ENCODE measurements at regions not wholly inside any gene's neighbourhood (a gene's known extent, or its start where the extent isn't known, plus 50 kb on each side); places are given as distances from the start of the nearest gene placed in this dataset.

DNA sequence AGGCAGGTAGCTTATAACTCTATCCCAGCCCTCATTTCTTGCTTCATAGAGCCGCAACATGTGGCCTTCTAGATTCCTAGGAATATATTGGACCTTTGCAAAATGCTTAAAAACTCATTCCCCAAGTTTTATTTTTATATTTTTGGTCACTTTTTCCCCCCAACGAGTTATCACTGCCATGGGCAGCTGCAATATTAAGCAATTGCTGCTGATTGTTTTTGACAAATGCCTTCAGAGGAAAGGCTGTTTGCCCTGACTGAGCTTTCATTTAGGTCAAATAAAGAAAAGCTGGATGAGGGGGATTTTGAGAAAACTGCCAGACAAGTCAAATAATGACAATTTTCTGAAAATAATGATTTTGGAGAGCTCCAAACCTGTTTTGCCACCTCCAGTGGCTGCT is 976.9 kb upstream of the MBL2 start:
- FAIRE-seq (no peak), DNase-seq (ENCODE audit: insufficient read length, low spot score) (no peak)

DNA sequence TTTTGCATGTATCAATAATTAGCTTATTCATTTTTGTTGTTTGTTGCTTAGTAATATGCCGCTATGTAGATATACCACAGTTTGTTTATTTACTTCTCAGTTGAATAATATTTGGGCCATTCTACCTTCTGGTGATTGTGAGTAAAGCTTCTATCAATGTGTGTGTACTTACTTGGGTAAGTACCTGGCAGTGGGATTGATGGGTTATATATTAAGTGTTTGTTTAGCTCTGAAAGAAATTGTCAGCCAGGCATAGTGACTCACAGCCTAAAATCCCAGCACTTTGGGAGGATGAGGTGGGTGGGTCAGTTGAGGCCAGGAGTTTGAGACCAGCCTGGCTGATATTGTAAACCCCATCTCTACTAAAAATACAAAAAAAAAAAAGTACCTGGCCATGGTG is 975.7 kb upstream of the MBL2 start:
- FAIRE-seq, result no peak
- DNase-seq (ENCODE audit: insufficient read length, low spot score), result no peak

DNA sequence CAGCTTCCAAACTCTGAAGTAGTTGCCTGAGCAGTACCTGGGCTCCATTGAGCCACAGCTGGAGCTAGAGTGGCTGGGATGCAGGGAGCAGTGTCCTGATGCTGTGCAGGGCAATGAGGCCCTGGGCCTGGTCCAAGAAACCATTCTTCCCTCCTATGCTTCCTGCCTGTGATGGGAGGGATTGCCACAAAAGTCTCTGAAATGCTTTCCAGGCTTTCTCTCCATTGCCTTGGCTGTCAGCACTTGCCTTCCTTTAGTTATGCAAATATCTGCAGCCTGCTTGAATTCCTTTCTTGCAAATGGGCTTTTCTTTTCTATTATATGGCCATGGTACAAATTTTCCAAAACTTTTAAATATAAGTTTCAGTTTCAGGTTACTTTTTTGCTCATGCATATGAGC is 972.2 kb upstream of the MBL2 start:
- DNase-seq (ENCODE audit: insufficient read length, low spot score), result no peak
- no peak for FAIRE-seq

DNA sequence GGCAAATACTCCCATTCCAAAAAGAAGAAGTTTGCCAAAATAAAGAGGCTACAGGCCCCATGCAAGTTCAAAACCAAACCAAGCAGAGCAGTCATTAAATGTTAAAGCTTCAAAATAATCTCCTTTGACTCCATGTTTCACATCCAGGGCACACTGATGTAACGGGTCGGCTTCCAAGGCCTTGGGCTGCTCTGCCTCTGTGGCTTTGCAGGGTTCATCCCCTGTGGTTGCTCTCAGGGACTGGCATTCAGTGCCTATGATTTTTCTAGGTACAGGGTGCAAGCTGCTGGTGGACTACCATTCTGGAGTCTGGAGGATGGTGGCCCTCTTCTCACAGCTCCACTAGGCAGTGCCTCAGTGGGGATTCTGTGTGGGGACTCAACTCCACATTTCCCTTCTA is 971.6 kb upstream of the MBL2 start:
- DNase-seq (ENCODE audit: insufficient read length, low spot score) (no peak), FAIRE-seq (no peak)

DNA sequence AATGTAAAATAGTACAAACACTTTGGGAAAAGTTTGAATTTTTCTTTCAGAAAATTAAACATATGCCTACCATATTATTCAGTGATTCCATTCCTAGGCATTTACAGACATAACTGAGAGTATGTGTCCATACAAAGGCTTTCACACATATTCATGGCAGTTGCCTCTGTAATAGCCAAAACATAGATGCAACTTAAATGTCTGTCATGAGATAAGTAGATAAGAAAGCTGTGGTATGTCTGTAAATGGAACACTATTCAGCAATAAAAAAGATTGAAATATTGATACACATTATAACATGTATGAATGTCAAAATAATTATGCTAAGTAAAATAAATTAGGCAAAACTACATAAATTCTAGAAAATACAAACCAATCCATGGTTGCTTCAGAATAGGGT is 964.5 kb upstream of the MBL2 start:
- DNase-seq (ENCODE audit: insufficient read length, low spot score) (no peak), FAIRE-seq (no peak)

DNA sequence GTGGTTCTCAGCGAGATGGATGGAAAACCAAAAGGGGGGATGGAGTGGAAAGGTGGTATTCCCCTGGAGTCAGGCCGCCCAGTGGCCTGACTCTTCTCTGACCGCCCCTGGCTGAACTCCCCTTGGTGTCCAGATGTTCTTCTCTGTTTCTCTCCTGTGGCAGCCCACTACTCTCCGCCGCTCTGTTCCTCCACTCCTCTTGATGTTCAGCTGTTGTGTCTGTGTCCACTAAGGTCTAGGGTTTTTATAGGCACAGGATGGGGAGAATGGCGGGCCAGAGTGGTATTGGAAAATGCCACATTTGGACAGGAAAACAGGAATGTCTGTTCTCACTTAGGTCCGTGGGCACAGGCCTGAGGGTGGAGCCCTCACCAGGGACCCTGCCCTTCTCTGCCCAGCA is 954.3 kb upstream of the MBL2 start:
- no peak for FAIRE-seq

DNA sequence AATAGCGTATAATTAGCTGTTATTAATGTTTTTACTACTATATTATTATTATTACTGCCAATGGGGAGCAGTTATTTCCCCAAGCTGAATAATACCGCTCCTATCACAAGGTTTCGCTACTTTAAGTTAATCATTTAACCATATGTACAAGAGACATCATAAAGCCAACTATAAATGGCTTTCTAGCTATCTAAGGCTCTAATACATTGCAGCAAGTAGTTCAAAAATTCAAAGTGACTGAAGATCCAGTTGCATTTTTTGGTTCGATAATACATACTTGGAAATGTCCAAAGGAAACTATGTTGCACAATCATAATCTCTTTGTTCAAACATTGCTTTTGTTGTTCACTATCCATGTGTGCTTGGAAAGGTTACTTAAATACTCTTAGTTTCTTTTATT is 952.0 kb upstream of the MBL2 start:
- no peak for FAIRE-seq
- DNase-seq (ENCODE audit: insufficient read length, low spot score), result no peak

More for the DNA sequence above, 954.3 kb upstream of the MBL2 start:
- DNase-seq (ENCODE audit: insufficient read length, low spot score), result no peak

DNA sequence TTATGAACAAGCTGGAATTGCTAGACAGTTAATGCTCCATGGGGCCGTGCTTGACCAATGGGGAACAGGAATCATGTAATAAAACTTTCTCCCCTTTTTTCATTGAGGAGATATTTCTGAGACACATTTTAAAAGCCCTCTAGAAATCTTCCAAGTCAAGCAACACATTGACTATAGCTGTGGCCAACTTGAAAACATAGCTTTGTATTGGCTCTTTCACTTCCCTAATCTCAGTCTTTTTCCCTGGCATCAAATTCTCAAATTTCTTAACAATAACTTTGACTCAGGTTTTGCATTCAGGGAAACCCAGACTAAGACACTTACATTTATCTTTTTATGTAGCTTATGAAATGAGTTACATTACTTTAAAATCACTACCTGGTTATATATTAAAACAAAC is 947.1 kb upstream of the MBL2 start:
- no peak for DNase-seq (ENCODE audit: insufficient read length, low spot score)

DNA sequence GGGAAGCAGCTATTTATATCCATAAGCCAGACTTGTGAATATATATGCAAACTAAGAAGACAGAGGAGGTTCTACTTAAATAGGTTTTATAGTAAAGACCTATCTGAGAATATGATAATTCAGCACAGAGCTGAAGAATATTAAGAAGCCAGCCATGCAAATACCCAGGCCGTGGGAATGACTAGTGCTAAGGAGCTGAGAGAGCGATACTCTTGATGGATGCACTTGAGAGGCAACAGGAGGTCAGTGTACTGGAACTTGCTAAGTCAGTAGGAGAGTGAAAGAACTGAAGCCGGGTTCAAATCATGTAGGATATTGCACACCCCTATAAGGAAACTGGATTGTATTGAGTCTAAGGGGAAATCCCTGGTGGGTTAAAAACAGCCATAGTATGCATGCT is 943.6 kb upstream of the MBL2 start:
- FAIRE-seq (no peak), DNase-seq (ENCODE audit: insufficient read length, low spot score) (no peak)

More for the DNA sequence above, 947.1 kb upstream of the MBL2 start:
- FAIRE-seq, result no peak

DNA sequence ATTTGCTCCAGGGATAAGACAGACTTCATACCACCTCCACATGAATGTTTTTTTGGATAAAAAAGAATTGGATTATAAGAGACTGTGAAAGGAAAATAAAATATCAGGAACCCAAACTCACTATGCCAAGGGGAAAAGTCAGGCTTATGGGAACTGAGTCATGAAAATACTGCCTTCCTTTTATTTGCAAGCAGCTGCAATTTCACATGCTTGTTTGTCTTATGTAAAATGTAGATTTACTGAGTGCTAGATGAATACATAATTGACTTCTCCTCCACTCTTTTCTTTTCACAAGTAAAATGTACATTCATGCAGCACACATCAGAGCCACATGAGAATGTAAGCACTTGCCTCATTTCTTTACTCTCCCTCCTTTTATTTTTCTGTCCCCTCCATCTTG is 940.8 kb upstream of the MBL2 start:
- DNase-seq (ENCODE audit: insufficient read length, low spot score) (no peak), FAIRE-seq (no peak)

DNA sequence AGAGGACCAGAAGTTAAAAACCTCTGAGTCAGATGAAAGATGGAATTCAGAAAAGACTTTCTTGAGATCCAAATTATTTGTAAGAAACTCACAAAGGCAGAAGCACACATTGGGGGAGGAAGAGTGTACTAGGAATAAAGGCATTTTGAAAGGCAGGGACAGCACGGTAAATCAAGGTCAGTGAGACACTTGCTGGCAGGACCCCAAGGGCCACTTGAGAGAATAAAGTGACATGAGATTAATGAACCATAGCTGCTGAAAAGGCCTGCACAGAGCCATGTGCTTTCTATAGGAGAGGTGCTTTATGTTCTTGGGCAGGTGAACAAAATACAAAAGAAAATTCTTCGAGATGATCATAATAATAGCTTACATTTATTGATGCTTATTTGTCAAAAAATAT is 929.9 kb upstream of the MBL2 start:
- no peak for FAIRE-seq
- no peak for DNase-seq (ENCODE audit: insufficient read length, low spot score)

DNA sequence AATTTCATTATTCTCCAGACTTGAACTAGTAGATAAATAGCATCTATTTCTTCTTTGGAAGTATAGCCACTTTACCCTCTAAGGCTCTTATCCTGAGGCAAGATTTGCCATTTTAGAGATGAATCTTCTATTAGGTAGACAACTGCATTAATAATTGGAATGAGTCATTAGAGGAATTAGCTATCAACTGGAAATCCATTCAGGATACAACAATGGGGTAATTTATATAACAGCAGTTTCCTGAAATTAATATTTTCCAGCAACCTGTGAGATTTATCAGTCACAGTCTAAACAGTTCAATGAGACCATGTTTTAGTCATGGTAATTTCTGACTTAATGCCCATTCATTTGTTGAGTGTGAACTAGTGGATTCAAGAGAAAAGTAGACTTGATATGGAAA is 928.6 kb upstream of the MBL2 start:
- FAIRE-seq (no peak), DNase-seq (ENCODE audit: insufficient read length, low spot score) (no peak)

DNA sequence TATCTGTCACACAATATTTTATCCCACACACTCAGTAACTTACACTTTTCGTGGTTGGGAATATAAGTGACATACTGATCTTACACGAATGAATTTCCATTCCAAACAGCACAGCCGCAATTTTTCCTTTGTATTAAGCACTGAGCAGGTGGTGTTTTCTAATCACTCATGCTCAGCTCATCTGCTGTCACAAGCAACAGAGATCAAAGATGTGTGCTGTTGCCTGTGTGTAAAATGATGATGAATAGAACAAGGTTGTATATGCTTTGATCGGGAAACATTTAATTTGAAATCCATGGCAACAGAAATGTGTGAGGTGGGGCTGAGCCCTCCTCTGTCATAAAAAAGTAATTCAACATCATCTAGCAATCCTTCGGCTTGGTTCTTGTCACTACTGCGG is 927.7 kb upstream of the MBL2 start:
- FAIRE-seq (peak; percentile 71), DNase-seq (ENCODE audit: insufficient read length, low spot score) (no peak)

DNA sequence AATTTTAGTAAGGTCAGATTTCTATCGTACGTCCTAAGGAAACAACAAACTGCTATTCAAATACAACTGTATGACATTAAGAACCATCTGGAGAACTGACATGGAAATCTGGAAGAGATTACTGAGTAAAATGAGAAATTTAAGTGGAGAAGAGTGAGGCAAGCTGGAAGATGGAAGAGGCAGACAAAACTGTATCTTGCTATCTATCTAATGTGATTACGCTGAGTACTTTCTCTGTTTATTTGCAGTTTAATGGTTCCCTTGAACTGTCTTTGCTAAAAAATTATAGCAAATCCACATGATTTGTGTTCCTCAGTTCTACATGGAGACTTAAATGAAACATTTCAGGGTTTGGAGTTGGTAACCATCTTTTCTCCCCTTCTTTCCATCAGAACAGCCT is 927.1 kb upstream of the MBL2 start:
- DNase-seq (ENCODE audit: insufficient read length, low spot score), result no peak

DNA sequence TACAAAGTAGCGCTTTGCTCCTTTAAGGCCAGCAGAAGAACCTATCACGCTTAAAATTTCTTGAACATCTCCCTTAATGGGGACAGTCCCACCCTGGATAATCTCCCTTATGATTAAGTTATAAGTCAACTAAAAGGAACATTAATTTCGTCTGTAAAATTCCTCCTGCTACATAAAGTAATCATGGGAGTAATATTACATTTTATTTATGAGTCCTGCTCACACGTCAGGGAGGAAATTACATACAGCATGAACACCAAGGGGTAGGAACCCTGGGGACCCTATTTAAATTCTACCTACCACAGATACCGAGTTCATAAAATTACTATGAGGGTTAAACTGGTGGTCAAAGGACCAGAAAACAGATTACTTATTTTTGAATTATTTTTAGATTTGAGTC is 926.6 kb upstream of the MBL2 start:
- DNase-seq (ENCODE audit: insufficient read length, low spot score), result no peak

More for the DNA sequence above, 927.1 kb upstream of the MBL2 start:
- FAIRE-seq, result no peak

DNA sequence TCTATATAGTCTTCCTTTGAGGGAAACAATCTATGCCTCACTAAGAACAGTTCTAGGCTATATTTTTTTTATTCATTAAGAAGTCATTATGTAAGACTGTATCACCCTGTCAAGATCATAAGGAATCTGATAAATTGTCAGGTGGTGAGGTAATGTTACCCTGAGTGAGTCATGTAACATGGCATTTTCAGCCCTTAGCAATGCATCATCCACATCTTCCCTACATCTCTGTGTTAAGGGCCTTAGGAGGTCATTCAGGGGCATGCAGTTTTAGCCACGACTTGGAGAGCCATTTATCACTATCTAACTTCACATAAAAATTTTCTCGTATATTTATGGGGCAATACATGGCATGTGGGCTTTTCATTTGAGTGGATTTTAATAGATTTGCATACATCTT is 924.5 kb upstream of the MBL2 start:
- no peak for FAIRE-seq
- peak; percentile 49 for DNase-seq (ENCODE audit: insufficient read length, low spot score)

More for the DNA sequence above, 926.6 kb upstream of the MBL2 start:
- no peak for FAIRE-seq

DNA sequence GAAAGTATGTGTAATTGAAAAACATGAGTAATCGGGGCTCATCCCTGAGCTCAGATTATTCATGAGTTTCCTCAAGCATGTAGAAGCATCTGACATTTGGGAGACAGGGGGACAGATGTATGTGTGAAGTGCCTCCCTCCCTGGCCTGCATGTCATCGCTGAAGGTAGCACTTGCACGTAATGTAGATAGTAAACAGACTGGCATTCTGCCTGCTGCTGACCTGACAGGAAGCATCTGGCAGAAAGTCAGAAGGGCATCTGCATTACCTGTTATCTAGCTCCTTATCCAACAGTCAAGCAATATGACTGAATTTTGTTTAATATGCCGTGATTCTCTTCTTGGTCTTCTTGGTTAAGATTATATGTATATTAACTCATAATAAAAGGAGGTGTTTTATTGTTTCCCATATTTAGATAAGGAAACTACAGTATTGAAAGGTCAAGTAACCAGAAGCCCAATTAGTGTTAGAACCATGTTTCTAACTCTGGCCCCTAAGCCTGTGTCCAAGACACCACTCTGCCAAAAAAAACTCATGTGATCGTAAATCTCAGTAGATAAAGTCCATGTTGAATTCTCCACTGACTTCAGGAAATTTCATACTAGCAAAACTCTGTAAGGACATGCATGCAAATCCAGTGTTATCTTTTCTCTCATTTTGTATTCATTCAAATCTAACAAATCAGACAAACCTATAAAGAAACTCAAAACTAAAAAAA is 918.1 kb upstream of the MBL2 start:
- FAIRE-seq, result no peak
- DNase-seq (ENCODE audit: insufficient read length, low spot score), result no peak

DNA sequence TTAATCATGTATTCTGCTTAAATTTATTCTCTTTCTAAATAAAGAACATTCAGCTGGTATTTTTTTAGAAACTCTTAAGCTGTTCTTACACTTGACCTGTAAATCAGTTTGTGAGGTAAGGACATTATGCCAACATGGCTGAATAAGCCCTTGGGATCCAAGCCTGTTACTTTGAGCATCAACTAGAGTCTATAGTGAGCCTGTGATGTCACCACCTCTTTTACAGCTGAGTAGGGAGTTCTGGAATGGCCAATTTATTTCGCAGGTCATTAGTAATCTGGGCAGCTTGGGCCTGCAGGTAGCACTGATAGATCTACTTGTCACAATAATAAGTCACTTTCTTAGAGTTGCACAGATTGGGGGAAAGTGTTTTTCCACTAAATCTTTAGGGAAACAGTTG is 915.2 kb upstream of the MBL2 start:
- FAIRE-seq (no peak), DNase-seq (ENCODE audit: insufficient read length, low spot score) (no peak)

DNA sequence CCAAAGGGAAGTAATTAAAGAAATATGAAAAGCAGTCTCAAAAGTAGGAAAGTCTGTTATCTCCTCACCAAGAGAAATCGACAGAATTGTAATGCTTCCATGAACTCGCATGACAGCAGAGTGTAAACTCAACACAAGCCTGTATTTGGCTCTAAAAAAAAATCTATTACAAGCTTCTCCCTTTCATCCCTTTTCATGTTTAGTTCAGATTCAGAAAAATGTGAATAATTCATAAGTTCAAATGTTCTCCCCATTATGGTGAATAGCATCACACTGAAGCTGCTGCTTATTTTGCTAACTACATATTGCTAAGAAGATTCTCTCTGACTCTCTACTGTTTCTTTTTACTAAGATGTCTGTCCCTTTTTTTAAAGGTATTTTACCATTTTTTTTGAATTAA is 910.3 kb upstream of the MBL2 start:
- FAIRE-seq, result no peak
- no peak for DNase-seq (ENCODE audit: insufficient read length, low spot score)

DNA sequence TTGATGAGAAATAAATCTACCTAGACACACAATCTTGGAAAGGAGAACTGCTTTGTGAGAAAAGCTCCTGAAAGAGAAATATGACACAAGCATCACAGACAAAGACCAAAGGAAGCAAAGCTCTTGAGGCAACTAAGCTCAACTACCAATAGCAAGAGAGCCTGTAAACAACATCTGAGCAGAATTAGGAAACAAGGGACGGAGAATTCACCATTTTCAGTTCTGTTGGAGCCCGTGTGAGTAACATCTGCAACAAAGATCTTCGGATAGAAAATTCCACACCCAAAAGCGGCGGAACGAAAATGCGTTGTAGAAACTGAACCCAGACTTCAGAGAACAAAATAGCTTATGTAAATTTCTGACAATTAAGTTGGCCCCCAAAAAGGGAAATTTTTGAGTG is 909.9 kb upstream of the MBL2 start:
- FAIRE-seq (no peak), DNase-seq (ENCODE audit: insufficient read length, low spot score) (no peak)

DNA sequence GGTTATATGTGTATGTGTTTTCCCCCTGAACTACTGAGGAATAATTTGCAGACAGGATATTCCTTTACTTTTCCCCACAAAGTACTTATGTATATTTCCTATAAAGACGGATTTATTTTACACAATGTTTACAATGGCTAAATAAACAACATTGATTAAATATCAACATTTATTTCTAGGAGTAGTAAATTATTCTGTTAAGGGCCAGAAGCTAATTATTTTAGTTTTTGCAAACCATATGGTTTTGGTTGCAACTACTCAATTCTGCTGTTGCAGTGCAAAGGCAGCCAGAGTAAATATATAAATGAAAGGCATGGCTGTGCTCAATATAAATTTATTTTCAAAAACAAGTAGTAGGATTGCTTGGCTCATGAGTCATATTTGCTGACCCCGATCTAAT is 907.1 kb upstream of the MBL2 start:
- FAIRE-seq (no peak), DNase-seq (ENCODE audit: insufficient read length, low spot score) (no peak)

DNA sequence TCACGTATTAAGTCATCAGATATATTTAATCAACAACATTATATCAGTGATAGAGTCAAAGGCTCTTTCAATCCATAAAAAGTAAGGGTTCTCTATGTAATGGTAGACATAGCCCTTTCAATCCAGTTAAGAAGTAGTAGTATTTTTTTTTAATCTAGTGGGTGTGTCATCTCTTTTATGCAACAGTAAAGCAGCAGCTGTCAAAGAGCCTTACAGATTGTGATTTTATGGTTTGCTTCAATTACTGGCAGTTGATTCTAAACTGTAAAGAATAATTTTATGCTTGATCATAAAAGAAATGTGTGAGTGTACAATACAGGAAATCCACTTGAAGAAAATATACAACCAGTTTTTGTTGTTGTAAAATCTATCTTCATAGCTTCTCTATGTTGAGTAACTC is 902.6 kb upstream of the MBL2 start:
- FAIRE-seq (no peak), DNase-seq (ENCODE audit: insufficient read length, low spot score) (no peak)

DNA sequence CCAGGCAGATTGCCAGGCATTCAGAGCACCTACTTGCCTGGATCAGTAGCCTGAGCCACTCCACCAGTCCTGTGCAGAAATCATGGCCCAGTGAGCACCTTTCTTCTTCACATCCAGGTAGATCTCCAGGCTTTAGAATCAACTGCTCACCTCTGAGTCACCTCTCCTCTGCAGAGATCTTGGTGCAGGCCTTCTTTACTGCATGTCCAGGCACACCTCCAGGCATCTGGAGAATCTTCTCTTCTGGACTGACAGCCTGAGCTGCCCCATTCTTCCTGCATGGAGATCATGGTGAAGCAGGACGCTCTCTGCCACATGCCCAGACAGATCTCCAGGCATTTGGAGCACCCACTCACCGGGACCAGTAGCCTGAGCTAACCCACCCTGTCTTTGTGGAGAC is 894.5 kb upstream of the MBL2 start:
- DNase-seq (ENCODE audit: insufficient read length, low spot score) (no peak), FAIRE-seq (no peak)

Measured in HTR-8/SVneo (cell line).